GM23338 (cell line): ENCODE measurements at regions not wholly inside any gene's neighbourhood (a gene's known extent, or its start where the extent isn't known, plus 50 kb on each side); places are given as distances from the start of the nearest gene placed in this dataset.

Experiments used
- CREB1 ChIP-seq: fragments of 250-450 bp; sonication (Bioruptor Pico); IDR thresholded peaks from 2 replicates; pipeline ENCODE4 v1.5.0; 2020; ENCODE audit warnings: low read depth, mild to moderate bottlenecking, moderate library complexity
- EZH2 ChIP-seq: fragments of 200-600 bp; sonication (generic); IDR thresholded peaks from one replicate; pipeline ENCODE4 v1.8.0; 2017; ENCODE audit warnings: antibody characterized with exemption, mild to moderate bottlenecking, low read depth; ENCODE audit not compliant: unreplicated experiment
- EZH2phosphoT487 ChIP-seq: fragments of 200-600 bp; sonication (generic); IDR thresholded peaks from one replicate; pipeline ENCODE4 v1.8.1; 2018; ENCODE audit warnings: antibody characterized with exemption; ENCODE audit not compliant: unreplicated experiment
- JUNB ChIP-seq: IDR thresholded peaks from one replicate; pipeline ENCODE4 v1.6.1; 2016; ENCODE audit warnings: antibody characterized with exemption; ENCODE audit not compliant: unreplicated experiment
- NANOG ChIP-seq: IDR thresholded peaks from 2 replicates; pipeline ENCODE4 v1.6.1; 2016; ENCODE audit warnings: antibody characterized with exemption, borderline replicate concordance
- POLR2AphosphoS5 ChIP-seq: IDR thresholded peaks from 2 replicates; pipeline ENCODE4 v1.6.1; 2016; ENCODE audit warnings: antibody characterized with exemption, low read depth
- ZNF331 ChIP-seq: fragments of 250-450 bp; sonication (Bioruptor Pico); IDR thresholded peaks from 2 replicates; pipeline ENCODE4 v1.5.0; 2020; ENCODE audit warnings: low read depth, mild to moderate bottlenecking, moderate library complexity
- TF ChIP-seq, protein P1 (sequence below), 2 experiments: fragments of 200-600 bp in 1 of 2; sonication (generic) in 1 of 2; conservative IDR thresholded peaks; 2 replicates each; pipeline versions ENCODE4 v1.5.1 to v1.6.1; 2016 to 2017; ENCODE audit warnings: antibody characterized with exemption in 2 of 2, low read depth in 2 of 2, mild to moderate bottlenecking in 2 of 2, moderate library complexity in 1 of 2
- TF ChIP-seq, protein P2 (sequence below): IDR thresholded peaks from one replicate; pipeline ENCODE4 v1.6.1; 2018; ENCODE audit warnings: antibody characterized with exemption; ENCODE audit not compliant: unreplicated experiment
- TF ChIP-seq, protein P3 (sequence below): IDR thresholded peaks from 2 replicates; pipeline ENCODE4 v1.6.1; 2016; ENCODE audit warnings: antibody characterized with exemption
- TF ChIP-seq, protein P4 (sequence below): fragments of 250-450 bp; sonication (Bioruptor Pico); IDR thresholded peaks from 2 replicates; pipeline ENCODE4 v1.5.0; 2020; ENCODE audit warnings: mild to moderate bottlenecking, moderate library complexity

DNA sequence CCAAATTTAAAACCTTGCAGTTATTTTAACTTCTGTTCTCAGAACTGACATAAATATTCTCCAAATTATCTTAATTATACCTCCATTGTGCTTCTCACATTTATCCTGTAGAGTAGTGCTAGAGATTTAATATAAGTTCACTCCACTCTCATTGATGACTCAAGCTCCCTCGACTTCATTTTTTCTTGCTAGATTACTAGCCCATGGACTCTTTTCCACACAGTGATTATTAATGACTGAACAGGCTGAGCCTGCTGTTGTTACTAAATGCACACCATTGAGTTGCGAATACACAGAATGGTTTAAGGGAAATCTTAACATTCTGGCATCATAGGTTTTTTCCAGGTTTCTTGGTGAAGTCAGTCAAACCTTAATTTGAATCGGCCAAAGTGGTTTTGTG lies 179.5 kb upstream of the AKR1E2 start:
- TF ChIP-seq, protein P1, sequence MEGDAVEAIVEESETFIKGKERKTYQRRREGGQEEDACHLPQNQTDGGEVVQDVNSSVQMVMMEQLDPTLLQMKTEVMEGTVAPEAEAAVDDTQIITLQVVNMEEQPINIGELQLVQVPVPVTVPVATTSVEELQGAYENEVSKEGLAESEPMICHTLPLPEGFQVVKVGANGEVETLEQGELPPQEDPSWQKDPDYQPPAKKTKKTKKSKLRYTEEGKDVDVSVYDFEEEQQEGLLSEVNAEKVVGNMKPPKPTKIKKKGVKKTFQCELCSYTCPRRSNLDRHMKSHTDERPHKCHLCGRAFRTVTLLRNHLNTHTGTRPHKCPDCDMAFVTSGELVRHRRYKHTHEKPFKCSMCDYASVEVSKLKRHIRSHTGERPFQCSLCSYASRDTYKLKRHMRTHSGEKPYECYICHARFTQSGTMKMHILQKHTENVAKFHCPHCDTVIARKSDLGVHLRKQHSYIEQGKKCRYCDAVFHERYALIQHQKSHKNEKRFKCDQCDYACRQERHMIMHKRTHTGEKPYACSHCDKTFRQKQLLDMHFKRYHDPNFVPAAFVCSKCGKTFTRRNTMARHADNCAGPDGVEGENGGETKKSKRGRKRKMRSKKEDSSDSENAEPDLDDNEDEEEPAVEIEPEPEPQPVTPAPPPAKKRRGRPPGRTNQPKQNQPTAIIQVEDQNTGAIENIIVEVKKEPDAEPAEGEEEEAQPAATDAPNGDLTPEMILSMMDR (conservative IDR thresholded peaks at IDR 0.05; ENCODE audit: low read depth in 2 of 2), result no peak
- TF ChIP-seq JUNB (no peak), POLR2AphosphoS5 (no peak), EZH2phosphoT487 (no peak), CREB1 (CRISPR knock-in tag) (no peak), EZH2 (no peak), NANOG (no peak), ZNF331 (CRISPR knock-in tag) (no peak)
- TF ChIP-seq, protein P2, sequence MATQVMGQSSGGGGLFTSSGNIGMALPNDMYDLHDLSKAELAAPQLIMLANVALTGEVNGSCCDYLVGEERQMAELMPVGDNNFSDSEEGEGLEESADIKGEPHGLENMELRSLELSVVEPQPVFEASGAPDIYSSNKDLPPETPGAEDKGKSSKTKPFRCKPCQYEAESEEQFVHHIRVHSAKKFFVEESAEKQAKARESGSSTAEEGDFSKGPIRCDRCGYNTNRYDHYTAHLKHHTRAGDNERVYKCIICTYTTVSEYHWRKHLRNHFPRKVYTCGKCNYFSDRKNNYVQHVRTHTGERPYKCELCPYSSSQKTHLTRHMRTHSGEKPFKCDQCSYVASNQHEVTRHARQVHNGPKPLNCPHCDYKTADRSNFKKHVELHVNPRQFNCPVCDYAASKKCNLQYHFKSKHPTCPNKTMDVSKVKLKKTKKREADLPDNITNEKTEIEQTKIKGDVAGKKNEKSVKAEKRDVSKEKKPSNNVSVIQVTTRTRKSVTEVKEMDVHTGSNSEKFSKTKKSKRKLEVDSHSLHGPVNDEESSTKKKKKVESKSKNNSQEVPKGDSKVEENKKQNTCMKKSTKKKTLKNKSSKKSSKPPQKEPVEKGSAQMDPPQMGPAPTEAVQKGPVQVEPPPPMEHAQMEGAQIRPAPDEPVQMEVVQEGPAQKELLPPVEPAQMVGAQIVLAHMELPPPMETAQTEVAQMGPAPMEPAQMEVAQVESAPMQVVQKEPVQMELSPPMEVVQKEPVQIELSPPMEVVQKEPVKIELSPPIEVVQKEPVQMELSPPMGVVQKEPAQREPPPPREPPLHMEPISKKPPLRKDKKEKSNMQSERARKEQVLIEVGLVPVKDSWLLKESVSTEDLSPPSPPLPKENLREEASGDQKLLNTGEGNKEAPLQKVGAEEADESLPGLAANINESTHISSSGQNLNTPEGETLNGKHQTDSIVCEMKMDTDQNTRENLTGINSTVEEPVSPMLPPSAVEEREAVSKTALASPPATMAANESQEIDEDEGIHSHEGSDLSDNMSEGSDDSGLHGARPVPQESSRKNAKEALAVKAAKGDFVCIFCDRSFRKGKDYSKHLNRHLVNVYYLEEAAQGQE, result no peak
- TF ChIP-seq, protein P3, sequence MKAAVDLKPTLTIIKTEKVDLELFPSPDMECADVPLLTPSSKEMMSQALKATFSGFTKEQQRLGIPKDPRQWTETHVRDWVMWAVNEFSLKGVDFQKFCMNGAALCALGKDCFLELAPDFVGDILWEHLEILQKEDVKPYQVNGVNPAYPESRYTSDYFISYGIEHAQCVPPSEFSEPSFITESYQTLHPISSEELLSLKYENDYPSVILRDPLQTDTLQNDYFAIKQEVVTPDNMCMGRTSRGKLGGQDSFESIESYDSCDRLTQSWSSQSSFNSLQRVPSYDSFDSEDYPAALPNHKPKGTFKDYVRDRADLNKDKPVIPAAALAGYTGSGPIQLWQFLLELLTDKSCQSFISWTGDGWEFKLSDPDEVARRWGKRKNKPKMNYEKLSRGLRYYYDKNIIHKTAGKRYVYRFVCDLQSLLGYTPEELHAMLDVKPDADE, result no peak
- TF ChIP-seq, protein P4, sequence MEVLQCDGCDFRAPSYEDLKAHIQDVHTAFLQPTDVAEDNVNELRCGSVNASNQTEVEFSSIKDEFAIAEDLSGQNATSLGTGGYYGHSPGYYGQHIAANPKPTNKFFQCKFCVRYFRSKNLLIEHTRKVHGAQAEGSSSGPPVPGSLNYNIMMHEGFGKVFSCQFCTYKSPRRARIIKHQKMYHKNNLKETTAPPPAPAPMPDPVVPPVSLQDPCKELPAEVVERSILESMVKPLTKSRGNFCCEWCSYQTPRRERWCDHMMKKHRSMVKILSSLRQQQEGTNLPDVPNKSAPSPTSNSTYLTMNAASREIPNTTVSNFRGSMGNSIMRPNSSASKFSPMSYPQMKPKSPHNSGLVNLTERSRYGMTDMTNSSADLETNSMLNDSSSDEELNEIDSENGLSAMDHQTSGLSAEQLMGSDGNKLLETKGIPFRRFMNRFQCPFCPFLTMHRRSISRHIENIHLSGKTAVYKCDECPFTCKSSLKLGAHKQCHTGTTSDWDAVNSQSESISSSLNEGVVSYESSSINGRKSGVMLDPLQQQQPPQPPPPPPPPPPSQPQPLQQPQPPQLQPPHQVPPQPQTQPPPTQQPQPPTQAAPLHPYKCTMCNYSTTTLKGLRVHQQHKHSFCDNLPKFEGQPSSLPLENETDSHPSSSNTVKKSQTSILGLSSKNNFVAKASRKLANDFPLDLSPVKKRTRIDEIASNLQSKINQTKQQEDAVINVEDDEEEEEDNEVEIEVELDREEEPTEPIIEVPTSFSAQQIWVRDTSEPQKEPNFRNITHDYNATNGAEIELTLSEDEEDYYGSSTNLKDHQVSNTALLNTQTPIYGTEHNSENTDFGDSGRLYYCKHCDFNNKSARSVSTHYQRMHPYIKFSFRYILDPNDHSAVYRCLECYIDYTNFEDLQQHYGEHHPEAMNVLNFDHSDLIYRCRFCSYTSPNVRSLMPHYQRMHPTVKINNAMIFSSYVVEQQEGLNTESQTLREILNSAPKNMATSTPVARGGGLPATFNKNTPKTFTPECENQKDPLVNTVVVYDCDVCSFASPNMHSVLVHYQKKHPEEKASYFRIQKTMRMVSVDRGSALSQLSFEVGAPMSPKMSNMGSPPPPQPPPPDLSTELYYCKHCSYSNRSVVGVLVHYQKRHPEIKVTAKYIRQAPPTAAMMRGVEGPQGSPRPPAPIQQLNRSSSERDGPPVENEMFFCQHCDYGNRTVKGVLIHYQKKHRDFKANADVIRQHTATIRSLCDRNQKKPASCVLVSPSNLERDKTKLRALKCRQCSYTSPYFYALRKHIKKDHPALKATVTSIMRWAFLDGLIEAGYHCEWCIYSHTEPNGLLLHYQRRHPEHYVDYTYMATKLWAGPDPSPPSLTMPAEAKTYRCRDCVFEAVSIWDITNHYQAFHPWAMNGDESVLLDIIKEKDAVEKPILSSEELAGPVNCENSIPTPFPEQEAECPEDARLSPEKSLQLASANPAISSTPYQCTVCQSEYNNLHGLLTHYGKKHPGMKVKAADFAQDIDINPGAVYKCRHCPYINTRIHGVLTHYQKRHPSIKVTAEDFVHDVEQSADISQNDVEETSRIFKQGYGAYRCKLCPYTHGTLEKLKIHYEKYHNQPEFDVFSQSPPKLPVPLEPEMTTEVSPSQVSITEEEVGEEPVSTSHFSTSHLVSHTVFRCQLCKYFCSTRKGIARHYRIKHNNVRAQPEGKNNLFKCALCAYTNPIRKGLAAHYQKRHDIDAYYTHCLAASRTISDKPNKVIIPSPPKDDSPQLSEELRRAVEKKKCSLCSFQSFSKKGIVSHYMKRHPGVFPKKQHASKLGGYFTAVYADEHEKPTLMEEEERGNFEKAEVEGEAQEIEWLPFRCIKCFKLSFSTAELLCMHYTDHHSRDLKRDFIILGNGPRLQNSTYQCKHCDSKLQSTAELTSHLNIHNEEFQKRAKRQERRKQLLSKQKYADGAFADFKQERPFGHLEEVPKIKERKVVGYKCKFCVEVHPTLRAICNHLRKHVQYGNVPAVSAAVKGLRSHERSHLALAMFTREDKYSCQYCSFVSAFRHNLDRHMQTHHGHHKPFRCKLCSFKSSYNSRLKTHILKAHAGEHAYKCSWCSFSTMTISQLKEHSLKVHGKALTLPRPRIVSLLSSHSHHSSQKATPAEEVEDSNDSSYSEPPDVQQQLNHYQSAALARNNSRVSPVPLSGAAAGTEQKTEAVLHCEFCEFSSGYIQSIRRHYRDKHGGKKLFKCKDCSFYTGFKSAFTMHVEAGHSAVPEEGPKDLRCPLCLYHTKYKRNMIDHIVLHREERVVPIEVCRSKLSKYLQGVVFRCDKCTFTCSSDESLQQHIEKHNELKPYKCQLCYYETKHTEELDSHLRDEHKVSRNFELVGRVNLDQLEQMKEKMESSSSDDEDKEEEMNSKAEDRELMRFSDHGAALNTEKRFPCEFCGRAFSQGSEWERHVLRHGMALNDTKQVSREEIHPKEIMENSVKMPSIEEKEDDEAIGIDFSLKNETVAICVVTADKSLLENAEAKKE (CRISPR knock-in tag), result no peak
